HEK293 (cell line): ENCODE measurements at regions not wholly inside any gene's neighbourhood (a gene's known extent, or its start where the extent isn't known, plus 50 kb on each side); places are given as distances from the start of the nearest gene placed in this dataset.
A peak's percentile ranks its signal among the peaks of the same experiment; 100 is the strongest.

Experiments used
- IKZF3 ChIP-seq: fragments of 450-650 bp; IDR thresholded peaks from 2 replicates; pipeline ENCODE4 v1.5.0; 2018; ENCODE audit warnings: missing biosample characterization, mild to moderate bottlenecking, missing genetic modification characterization, moderate library complexity
- KLF16 ChIP-seq: fragments of 450-650 bp; formaldehyde crosslinking; IDR thresholded peaks from 2 replicates; pipeline ENCODE4 v1.5.1; 2017; ENCODE audit warnings: missing biosample characterization, missing genetic modification characterization
- PATZ1 ChIP-seq: fragments of 450-650 bp; formaldehyde crosslinking; IDR thresholded peaks from 2 replicates; pipeline ENCODE4 v1.5.1; 2016; ENCODE audit warnings: missing biosample characterization, missing genetic modification characterization
- PRDM1 ChIP-seq: fragments of 450-650 bp; formaldehyde crosslinking; IDR thresholded peaks from 2 replicates; pipeline ENCODE4; 2016; ENCODE audit warnings: missing biosample characterization, missing genetic modification characterization
- SALL2 ChIP-seq: fragments of 450-650 bp; formaldehyde crosslinking; IDR thresholded peaks from 2 replicates; pipeline ENCODE4 v1.5.0; 2017; ENCODE audit warnings: missing biosample characterization, mild to moderate bottlenecking, missing genetic modification characterization, borderline replicate concordance
- ZBTB10 ChIP-seq: fragments of 450-650 bp; formaldehyde crosslinking; IDR thresholded peaks from 2 replicates; pipeline ENCODE4 v1.5.1; 2016; ENCODE audit warnings: missing biosample characterization, missing genetic modification characterization
- ZBTB26 ChIP-seq: fragments of 450-650 bp; formaldehyde crosslinking; optimal IDR thresholded peaks from 2 replicates; pipeline ENCODE3; 2016; ENCODE audit warnings: missing biosample characterization, mild to moderate bottlenecking, missing genetic modification characterization
- ZBTB48 ChIP-seq: fragments of 450-650 bp; formaldehyde crosslinking; IDR thresholded peaks from 2 replicates; pipeline ENCODE4 v1.5.1; 2016; ENCODE audit warnings: missing biosample characterization, missing genetic modification characterization
- ZFP37 ChIP-seq: fragments of 450-650 bp; formaldehyde crosslinking; IDR thresholded peaks from 2 replicates; pipeline ENCODE4 v1.5.1; 2016; ENCODE audit warnings: missing biosample characterization, missing genetic modification characterization
- ZIC2 ChIP-seq: fragments of 450-650 bp; formaldehyde crosslinking; IDR thresholded peaks from 2 replicates; pipeline ENCODE4 v1.5.1; 2016; ENCODE audit warnings: missing biosample characterization, missing genetic modification characterization
- ZNF174 ChIP-seq: fragments of 450-650 bp; formaldehyde crosslinking; IDR thresholded peaks from 2 replicates; pipeline ENCODE4 v1.5.0; 2017; ENCODE audit warnings: missing biosample characterization, mild to moderate bottlenecking, missing genetic modification characterization
- ZNF18 ChIP-seq: fragments of 450-650 bp; formaldehyde crosslinking; IDR thresholded peaks from 2 replicates; pipeline ENCODE4 v1.5.1; 2016; ENCODE audit warnings: missing biosample characterization, missing genetic modification characterization
- ZNF2 ChIP-seq: fragments of 450-650 bp; formaldehyde crosslinking; IDR thresholded peaks from 2 replicates; pipeline ENCODE4 v1.5.1; 2016; ENCODE audit warnings: missing biosample characterization, missing genetic modification characterization
- ZNF239 ChIP-seq: fragments of 450-650 bp; formaldehyde crosslinking; IDR thresholded peaks from 2 replicates; pipeline ENCODE4 v1.5.1; 2016; ENCODE audit warnings: missing biosample characterization, missing genetic modification characterization
- ZNF302 ChIP-seq: fragments of 450-650 bp; formaldehyde crosslinking; IDR thresholded peaks from 2 replicates; pipeline ENCODE4 v1.5.1; 2016; ENCODE audit warnings: missing biosample characterization, missing genetic modification characterization, low read depth
- ZNF324 ChIP-seq: fragments of 450-650 bp; formaldehyde crosslinking; IDR thresholded peaks from 2 replicates; pipeline ENCODE4 v1.5.1; 2016; ENCODE audit warnings: missing biosample characterization, missing genetic modification characterization
- ZNF335 ChIP-seq: fragments of 450-650 bp; formaldehyde crosslinking; conservative IDR thresholded peaks from 2 replicates; pipeline ENCODE4 v1.5.1; 2016; ENCODE audit warnings: missing biosample characterization, missing genetic modification characterization
- ZNF394 ChIP-seq: fragments of 450-650 bp; formaldehyde crosslinking; IDR thresholded peaks from 2 replicates; pipeline ENCODE4 v1.5.1; 2016; ENCODE audit warnings: missing biosample characterization, missing genetic modification characterization, mild to moderate bottlenecking, moderate library complexity, borderline replicate concordance
- ZNF473 ChIP-seq: fragments of 450-650 bp; formaldehyde crosslinking; IDR thresholded peaks from 2 replicates; pipeline ENCODE4 v1.5.1; 2017; ENCODE audit warnings: missing biosample characterization, missing genetic modification characterization
- ZNF510 ChIP-seq: fragments of 450-650 bp; formaldehyde crosslinking; IDR thresholded peaks from 2 replicates; pipeline ENCODE4 v1.5.1; 2018; ENCODE audit warnings: mild to moderate bottlenecking, missing genetic modification characterization, missing biosample characterization; ENCODE audit not compliant: insufficient replicate concordance
- ZNF530 ChIP-seq: fragments of 450-650 bp; formaldehyde crosslinking; IDR thresholded peaks from 2 replicates; pipeline ENCODE4 v1.5.1; 2016; ENCODE audit warnings: low read depth, missing biosample characterization, missing genetic modification characterization
- ZNF544 ChIP-seq: fragments of 450-650 bp; formaldehyde crosslinking; IDR thresholded peaks from 2 replicates; pipeline ENCODE4 v1.5.0; 2017; ENCODE audit warnings: missing biosample characterization, missing genetic modification characterization
- ZNF677 ChIP-seq: fragments of 450-650 bp; IDR thresholded peaks from 2 replicates; pipeline ENCODE4 v1.5.0; 2018; ENCODE audit warnings: missing biosample characterization, mild to moderate bottlenecking, missing genetic modification characterization, moderate library complexity
- ZNF707 ChIP-seq: fragments of 450-650 bp; formaldehyde crosslinking; IDR thresholded peaks from 2 replicates; pipeline ENCODE4 v1.5.1; 2016; ENCODE audit warnings: missing biosample characterization, missing genetic modification characterization
- ZNF791 ChIP-seq: fragments of 450-650 bp; formaldehyde crosslinking; IDR thresholded peaks from 2 replicates; pipeline ENCODE4 v1.5.1; 2016; ENCODE audit warnings: missing biosample characterization, missing genetic modification characterization
- TF ChIP-seq, protein P1 (sequence below): fragments of 450-650 bp; formaldehyde crosslinking; IDR thresholded peaks from 2 replicates; pipeline ENCODE4 v1.5.1; 2017; ENCODE audit warnings: missing biosample characterization, missing genetic modification characterization
- TF ChIP-seq, protein P2 (sequence below): fragments of 450-650 bp; formaldehyde crosslinking; IDR thresholded peaks from 2 replicates; pipeline ENCODE4 v1.5.1; 2016; ENCODE audit warnings: missing biosample characterization, missing genetic modification characterization, borderline replicate concordance
- TF ChIP-seq, protein P3 (sequence below): fragments of 450-650 bp; formaldehyde crosslinking; IDR thresholded peaks from 2 replicates; pipeline ENCODE4; 2016; ENCODE audit warnings: missing biosample characterization, missing genetic modification characterization

DNA sequence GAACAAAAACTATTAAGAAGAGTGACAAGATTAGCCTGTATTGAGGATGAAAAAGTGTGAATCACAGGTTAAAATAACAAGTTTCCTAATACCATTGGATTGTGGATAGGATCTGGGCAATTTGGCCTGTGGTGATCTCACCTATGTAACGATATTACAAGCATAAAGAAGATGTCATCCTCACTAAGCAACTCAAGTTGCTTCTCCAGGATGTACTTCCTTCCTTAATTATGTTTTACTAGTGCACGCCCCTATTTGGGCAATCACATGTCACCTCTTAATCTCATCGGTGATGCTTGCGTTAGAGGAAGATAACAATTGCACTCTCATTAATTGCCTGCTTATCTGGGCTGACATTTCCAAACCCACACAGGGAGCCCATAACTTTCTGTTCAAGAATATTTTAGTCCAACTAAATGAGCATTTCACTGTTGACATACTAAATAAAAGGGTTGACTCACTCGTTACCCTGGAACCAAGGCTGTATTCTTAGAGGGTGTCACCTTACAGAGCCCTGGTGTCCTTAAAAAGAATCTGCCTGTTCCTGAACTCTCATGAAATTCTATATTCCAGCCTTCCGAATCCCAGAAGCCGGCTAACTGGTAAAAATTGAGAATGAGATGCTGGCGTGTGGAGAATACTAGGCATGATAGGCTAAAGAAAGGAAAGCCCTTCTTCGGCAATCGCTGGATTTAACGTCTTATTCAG lies 88.2 kb upstream of the ATXN1 start (continued):
- TF ChIP-seq ZBTB10 (tag by site-specific recombination) (no peak), ZNF18 (peak; percentile 68), ZNF239 (no peak), PRDM1 (peak; percentile 56; the same call in 1 of the 2 replicates), ZNF707 (tag by site-specific recombination) (no peak), ZNF394 (peak; percentile 87), ZNF530 (tag by site-specific recombination) (no peak), ZNF174 (tag by site-specific recombination) (no peak), ZNF510 (tag by site-specific recombination) (no peak), ZNF324 (no peak; the same call in none of the 2 replicates), ZNF302 (tag by site-specific recombination) (0 out of 2 replicates have a peak, but pooled peaks have one; percentile 50), ZNF335 (tag by site-specific recombination) (peak; percentile 52), PATZ1 (tag by site-specific recombination) (peak; percentile 69), ZBTB26 (tag by site-specific recombination) (no peak), ZNF2 (tag by site-specific recombination) (peak; percentile 71), ZFP37 (0 out of 2 replicates have a peak, but pooled peaks have one; percentile 25), ZNF791 (tag by site-specific recombination) (no peak), ZNF677 (tag by site-specific recombination) (no peak), ZIC2 (no peak), SALL2 (tag by site-specific recombination) (no peak), ZBTB48 (no peak), KLF16 (tag by site-specific recombination) (no peak), ZNF544 (tag by site-specific recombination) (no peak), ZNF473 (tag by site-specific recombination) (no peak), IKZF3 (tag by site-specific recombination) (peak; percentile 83)
- TF ChIP-seq, protein P1, sequence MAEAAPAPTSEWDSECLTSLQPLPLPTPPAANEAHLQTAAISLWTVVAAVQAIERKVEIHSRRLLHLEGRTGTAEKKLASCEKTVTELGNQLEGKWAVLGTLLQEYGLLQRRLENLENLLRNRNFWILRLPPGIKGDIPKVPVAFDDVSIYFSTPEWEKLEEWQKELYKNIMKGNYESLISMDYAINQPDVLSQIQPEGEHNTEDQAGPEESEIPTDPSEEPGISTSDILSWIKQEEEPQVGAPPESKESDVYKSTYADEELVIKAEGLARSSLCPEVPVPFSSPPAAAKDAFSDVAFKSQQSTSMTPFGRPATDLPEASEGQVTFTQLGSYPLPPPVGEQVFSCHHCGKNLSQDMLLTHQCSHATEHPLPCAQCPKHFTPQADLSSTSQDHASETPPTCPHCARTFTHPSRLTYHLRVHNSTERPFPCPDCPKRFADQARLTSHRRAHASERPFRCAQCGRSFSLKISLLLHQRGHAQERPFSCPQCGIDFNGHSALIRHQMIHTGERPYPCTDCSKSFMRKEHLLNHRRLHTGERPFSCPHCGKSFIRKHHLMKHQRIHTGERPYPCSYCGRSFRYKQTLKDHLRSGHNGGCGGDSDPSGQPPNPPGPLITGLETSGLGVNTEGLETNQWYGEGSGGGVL (tag by site-specific recombination) = peak; percentile 69
- TF ChIP-seq, protein P2, sequence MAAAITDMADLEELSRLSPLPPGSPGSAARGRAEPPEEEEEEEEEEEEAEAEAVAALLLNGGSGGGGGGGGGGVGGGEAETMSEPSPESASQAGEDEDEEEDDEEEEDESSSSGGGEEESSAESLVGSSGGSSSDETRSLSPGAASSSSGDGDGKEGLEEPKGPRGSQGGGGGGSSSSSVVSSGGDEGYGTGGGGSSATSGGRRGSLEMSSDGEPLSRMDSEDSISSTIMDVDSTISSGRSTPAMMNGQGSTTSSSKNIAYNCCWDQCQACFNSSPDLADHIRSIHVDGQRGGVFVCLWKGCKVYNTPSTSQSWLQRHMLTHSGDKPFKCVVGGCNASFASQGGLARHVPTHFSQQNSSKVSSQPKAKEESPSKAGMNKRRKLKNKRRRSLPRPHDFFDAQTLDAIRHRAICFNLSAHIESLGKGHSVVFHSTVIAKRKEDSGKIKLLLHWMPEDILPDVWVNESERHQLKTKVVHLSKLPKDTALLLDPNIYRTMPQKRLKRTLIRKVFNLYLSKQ (tag by site-specific recombination) = no peak
- TF ChIP-seq, protein P3, sequence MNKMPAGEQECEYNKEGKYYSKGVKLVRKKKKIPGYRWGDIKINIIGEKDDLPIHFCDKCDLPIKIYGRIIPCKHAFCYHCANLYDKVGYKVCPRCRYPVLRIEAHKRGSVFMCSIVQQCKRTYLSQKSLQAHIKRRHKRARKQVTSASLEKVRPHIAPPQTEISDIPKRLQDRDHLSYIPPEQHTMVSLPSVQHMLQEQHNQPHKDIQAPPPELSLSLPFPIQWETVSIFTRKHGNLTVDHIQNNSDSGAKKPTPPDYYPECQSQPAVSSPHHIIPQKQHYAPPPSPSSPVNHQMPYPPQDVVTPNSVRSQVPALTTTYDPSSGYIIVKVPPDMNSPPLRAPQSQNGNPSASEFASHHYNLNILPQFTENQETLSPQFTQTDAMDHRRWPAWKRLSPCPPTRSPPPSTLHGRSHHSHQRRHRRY (tag by site-specific recombination) = no peak
